Stimulated activated CD8-positive, alpha-beta memory T cell treated with anti-CD3 and anti-CD28 coated beads, Interleukin-4, amount 100 ng/mL, for 1 hour (primary cell): ENCODE measurements at regions not wholly inside any gene's neighbourhood (a gene's known extent, or its start where the extent isn't known, plus 50 kb on each side); places are given as distances from the start of the nearest gene placed in this dataset.

Experiments used
- DNase-seq, 2 donors: peaks; one replicate each; pipeline ENCODE4 v3.0.0-alpha.2; 2020; ENCODE audit warnings: low read depth in 2 of 2, low spot score in 1 of 2

GRCh38 chr11:127199306-127199801 lies 198.8 kb upstream of the KIRREL3 start:
- DNase-seq, result no peak

- no peak for DNase-seq
These were observed 195.0 kb upstream of the KIRREL3 start for GRCh38 chr11:127195501-127196120.

- DNase-seq, result no peak
These were observed 194.0 kb upstream of the KIRREL3 start for GRCh38 chr11:127194521-127194920.

DNA sequence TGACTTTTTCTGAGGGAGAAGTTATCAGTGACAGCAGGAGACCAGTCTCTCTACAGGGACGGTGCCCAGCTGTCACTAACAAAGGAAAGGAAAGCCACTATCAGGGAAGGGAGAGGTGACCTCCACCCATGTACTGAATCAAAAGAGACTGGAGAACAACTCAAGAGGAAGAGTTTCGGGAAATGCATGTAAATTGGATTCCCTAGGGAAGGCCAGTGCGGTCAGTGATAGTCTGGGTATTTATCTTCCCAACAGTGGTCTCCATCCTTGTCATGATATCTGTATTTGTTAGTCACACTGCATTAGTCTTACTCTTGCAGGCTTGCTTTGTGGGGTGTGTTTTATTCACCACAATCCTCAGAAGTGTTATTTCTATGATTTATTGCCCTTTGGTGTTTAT lies 193.4 kb upstream of the KIRREL3 start:
- no peak for DNase-seq

DNA sequence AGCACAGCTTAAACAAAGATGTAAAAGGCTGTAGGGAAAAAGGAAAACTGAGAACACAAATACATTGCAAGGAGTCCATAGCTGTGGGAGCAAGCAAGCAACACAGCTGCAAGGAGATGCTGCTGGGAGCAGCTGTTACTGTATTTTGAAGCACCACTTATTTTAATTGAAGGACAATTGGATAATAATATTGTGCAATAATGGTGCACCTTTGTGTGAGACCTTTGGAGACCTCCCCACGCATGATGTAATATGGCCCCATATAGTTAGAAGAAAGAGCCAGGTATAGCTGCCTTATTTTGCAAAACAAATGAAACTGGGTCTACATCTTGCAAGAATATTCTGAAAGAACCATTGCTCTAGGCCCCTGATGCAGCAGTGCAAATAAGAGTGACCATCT lies 191.1 kb upstream of the KIRREL3 start:
- no peak for DNase-seq

GRCh38 chr11:127191261-127191660 lies 190.7 kb upstream of the KIRREL3 start:
- DNase-seq, result no peak

GRCh38 chr11:127182586-127183203 lies 182.1 kb upstream of the KIRREL3 start:
- no peak for DNase-seq

- DNase-seq, result no peak
These were observed 156.7 kb upstream of the KIRREL3 start for GRCh38 chr11:127157225-127157624.

- DNase-seq, result no peak
These were observed 148.8 kb upstream of the KIRREL3 start for GRCh38 chr11:127149410-127149809.

DNA sequence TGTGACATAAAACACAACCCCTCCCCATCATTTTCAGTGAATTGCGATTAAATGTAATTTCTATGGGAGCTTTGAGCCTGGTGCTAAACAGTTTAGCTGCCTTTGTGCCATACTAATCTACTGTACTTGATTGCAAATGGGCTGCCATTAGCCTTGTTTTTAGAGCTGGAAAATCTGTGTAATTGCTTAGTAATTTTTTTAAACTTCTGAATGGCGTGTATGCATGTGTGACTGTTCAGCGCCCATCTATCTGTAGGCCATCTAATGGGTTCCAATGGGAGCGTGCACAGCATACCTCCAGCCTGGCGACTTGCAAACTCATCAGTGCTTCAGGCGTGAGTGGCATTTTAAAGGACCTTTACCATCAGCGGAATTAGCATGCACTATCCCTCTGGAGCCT lies 142.7 kb upstream of the KIRREL3 start:
- DNase-seq, result no peak

DNA sequence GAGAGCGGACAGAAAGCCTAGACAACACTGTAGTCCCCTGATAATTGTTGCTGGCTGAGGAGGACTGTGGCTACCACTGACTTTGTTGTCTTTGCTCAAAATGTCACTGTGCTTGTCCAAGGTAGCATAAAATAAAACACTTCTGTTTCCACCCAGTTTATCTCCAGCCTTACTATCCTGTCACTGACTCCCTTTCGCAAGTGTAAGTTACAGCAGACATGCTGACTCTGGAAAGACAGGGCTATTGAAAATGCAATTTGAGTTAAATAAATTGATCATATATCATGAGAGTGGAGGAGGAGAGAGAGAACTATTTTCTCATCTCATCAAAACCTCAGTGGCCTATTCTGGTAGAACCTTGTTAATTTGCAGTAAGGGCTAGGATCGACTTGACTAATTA lies 138.0 kb upstream of the KIRREL3 start:
- no peak for DNase-seq

DNA sequence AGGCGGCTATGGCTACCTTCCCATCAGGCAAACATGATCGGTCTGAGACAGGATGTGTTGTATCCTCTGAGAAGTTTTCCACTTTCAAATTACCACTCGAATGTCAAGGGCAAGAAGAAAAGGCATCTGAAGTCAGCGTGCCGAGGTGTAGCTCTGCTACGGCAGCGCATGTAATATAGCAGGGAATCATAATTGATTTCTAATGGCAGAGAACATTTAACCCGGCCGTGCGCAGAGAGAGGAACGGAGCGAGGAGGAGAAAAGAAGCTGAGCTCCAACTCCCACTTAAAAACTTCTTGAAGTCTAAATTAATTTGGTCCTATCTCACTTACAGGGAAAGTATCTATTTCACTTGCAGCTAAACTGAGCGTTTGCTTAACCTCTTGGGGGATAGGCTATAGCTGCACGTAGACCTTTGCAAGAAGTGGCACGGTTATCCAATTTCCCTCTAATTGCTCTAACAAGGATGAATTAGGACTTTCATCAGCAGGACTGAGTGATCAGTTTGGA lies 137.3 kb upstream of the KIRREL3 start:
- no peak for DNase-seq

DNA sequence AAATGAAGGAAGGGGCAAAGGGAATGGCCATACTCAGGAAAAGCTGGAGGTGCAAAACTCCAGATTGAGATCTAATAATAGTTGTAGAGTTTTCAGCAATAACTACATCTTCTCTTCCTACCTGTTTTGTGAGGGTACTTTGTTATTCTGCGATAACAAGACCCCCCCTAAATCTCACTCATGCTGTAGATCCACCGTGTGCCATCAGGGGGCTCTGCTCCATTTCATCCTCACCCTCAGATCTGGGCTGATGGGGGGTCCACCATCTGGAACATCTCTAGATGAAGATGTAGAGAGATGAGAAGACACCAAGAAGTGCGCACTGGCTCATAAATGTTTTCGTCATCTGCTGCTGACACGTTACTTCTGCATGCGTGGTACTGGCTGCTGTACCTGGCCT lies 135.9 kb upstream of the KIRREL3 start:
- DNase-seq, result no peak

DNA sequence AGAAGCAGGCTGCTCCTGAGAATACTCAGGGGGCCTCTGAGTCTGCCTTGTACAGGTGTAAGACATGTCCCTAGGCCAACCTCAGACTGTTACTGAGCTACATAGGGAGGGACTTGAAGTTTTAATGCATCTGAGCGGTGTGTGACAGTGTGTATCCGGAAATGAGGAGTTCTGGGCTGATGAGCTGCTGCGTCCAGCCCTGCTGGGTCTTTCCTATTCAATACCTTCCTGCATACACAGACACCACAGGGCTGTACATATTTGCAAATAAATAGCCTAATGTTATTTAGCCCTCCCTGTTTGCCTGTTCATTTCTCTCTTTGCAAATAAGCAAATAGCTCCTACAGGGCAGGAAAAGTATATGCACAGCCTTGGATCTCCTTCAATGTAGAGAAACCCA lies 134.7 kb upstream of the KIRREL3 start:
- no peak for DNase-seq

DNA sequence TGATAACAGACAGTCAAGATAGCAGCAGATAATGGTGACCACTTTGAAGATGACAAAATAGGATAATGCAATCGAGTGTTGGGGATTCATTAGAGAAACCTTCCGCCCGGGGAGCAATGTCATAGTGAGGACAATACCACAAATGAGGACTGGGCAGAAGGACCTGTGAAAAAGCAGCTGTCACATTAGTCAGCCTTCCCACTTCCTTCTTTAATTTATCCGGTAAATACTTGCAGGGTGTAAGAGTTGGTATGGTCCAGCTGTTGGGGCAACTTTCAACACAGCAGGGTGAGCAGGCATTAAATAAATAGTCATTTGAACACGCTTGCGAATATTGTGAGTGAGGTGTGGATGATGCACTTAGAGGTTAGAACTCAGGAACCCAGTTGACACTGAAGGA lies 132.5 kb upstream of the KIRREL3 start:
- DNase-seq, result no peak

DNA sequence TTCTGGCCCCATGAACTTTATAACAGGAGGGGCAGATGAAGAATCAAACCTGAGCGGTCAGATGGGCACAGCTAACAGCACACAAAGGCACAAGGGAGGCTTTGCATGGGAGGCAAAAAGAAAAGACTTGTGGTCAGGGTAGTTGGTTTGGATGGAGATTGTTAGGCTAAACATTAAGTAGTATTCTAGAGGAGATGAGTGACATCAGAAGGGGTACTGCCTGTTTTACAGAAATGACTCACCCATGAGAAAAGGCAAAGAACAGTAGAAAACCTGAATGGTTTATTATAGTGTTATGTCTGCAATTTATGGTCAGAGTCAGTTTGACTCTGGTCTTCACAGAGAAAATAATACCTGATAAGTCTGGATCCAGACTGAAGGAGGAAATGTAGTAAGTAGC lies 129.8 kb upstream of the KIRREL3 start:
- no peak for DNase-seq

DNA sequence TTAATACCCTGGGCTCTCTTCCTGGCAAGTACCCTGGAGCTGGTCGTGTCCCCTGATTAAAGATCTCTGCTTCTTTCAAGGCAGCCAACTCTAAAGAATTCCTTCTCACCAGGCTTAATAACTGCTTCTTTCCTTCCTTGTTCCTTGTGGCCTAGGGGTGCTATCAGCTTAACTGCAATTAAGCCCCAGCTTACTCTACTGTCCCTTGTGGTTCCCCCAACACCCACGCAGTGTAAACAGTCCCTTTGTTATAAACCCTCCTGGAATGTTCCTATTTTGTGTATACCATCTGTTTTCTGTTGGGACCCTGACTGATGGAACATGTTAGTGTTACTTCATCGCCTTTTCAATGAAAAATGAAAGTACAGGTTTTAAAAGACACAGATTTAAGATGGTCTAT lies 126.4 kb upstream of the KIRREL3 start:
- DNase-seq, result no peak

GRCh38 chr11:127119356-127119755 lies 118.8 kb upstream of the KIRREL3 start:
- no peak for DNase-seq

- DNase-seq, result no peak
These were observed 118.2 kb upstream of the KIRREL3 start for GRCh38 chr11:127118811-127119210.

- DNase-seq, result no peak
These were observed 116.7 kb upstream of the KIRREL3 start for GRCh38 chr11:127117231-127117739.

DNA sequence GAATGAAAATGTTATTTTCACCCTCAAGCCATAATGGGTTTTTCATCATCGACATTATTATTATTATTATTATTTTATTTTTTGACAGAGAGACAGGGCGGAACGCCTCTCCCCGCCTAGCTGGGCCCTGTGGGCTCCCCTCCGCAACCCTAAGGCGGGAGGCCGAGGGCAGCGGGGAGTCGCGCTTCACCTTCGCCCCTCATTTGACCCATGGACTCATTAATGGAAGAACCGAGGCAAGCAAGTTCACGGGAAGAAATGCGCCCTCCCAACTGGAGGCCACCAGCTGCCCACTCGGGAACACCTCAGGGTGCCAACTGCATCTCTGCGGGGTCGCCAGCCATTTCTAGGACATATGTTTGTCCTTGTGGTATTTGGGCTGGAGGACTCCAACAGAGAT lies 115.3 kb upstream of the KIRREL3 start:
- no peak for DNase-seq

- no peak for DNase-seq
These were observed 113.5 kb upstream of the KIRREL3 start for GRCh38 chr11:127114035-127114434.

DNA sequence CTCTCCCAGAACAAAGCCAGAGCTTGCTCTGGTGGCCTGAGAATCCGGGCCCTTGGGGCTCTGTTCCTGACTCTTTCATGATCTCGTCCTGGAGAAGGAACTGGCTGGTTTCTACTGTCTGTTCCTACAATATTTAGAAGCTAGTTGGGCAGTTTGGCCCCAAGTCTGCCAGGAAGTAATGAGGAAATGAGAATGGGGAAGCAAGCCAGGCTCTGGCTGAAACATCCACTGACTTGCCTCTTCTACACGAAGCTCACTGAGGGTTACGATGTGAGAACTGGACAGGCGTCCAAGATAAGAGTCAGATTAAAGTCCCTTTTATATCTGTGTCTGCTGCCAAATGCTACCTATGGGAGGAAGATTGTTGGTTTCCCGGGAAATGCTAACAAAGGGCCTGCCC lies 110.0 kb upstream of the KIRREL3 start:
- no peak for DNase-seq
